ENCODE measurements at regions not wholly inside any gene's neighbourhood (a gene's known extent, or its start where the extent isn't known, plus 50 kb on each side); places are given as distances from the start of the nearest gene placed in this dataset.
"Not testable (repeated sequence)": the region's sequence is repeated elsewhere in the genome, so short reads cannot be mapped to it uniquely, and the experiment has no call there.

DNA sequence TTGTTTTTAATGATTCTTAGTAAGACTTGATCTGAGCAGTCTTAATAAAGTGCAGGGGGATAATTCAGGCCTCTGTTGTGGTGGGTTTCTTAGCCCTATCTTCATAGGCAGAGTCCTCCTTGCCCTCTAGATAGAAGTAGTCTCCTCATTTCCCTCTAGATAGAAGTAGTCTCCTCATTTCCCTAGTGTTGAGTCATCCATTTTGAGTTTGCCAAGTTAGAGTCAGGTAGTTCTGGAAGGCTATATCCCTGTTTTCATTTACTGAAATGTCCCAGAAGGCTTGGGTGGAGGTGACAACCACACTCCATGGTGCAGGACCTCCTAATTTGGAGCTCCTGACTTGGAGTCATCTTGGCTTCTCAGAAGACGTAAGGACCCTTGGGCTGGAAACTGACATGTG, 384.6 kb downstream of the MLLT3 start:
- no peak for DNase-seq

DNA sequence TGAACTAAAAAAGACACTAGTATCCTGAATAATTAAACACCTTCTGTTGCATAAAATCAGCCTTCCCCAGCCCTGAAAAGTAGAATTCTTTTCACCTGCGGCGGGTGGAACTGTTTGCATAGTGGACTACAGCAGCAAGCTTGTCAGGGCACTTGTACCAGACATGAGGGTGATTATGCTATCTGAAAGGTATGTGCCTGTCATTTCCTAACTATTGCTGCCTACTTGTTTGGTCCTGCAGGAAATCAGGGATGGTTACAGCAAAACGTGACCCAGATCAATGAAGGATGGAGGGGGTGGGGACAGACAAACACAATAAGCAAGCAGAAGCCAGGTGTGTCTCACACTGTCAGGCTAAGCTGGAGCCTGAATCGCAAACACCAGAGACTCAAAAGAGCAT, 385.6 kb downstream of the MLLT3 start:
- DNase-seq: no peak

- not testable (repeated sequence) for DNase-seq
These were observed 387.1 kb downstream of the MLLT3 start for GRCh38 chr9:20235206-20235605.

- no peak for DNase-seq
These were observed 394.2 kb downstream of the MLLT3 start for GRCh38 chr9:20228096-20228495.

- no peak for DNase-seq
These were observed 395.0 kb downstream of the MLLT3 start for GRCh38 chr9:20227166-20227874.

DNA sequence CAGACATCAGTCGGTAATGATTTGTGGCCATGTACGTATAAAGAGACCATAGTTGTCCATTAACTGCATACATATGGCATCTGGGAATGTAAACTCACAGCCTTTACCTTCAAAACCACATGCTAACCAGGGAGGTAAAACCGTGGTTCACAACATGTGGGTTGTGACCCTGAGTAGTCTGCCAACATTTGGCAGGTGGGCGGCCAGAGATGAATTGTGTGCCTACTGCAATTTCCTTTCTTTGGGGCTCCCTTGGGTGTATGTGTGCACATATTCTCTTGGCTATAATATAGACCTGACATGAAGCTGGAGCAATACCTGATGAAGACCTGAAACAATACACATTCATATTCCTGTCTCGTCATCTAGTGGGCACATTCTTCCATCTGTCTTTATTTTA, 396.0 kb downstream of the MLLT3 start:
- no peak for DNase-seq

DNA sequence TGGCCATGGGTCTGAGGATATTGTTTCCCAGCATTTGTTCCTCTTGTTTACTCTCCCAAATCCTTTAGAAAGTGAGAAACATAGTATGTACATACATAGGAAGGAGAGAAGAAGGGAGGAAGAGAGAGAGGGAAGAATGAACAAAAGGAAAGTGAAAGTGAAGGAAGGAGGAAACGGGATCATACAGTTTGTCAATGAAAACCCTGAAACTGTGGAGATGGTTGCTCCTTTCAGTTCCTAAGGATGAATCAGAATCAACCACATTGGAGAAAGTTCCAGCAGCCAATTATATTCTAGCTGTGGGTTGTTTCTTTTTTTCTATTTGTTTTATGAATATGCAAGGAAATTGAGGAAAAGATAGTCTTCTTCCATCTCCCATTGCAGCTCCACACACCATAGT, 396.5 kb downstream of the MLLT3 start:
- peak; percentile 26 for DNase-seq

DNA sequence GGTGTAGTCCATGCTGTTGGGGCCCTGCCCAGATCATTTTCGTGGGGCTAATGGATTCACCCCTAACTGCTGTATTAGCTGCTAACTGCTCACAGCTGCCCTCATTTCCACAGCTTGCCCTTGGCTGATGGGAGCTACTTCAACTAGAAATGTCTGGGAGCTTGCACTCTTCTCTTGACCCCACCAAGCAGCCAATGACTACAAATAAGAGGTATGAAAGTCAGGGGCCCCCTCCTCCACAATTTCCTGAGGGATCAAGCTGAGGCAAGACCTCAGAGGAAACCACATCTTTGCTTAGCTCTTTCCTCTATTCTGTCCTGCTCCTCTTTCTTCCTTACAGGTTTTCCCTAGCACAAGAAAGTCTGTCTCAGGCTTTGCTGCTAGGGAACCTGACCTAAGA, 397.5 kb downstream of the MLLT3 start:
- DNase-seq: no peak

DNA sequence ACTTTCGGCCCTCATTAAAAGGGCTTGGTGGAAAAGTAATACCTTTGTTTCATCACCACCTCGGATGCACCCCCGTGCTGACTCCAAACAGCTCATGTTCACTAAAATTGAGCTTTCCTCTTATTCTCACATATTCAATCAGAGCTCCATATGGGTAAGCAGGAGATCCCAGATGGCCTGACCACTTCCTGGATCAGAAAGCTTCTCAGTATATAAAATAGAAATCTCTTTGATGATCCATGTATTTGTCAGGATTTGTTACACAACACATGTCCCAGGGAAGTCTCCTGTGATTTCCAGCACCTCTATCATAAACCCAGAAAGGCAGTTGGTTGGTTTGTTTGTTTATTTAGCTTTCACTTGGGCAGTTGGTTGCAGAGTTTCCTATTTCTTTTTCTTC, 402.0 kb downstream of the MLLT3 start:
- no peak for DNase-seq

DNA sequence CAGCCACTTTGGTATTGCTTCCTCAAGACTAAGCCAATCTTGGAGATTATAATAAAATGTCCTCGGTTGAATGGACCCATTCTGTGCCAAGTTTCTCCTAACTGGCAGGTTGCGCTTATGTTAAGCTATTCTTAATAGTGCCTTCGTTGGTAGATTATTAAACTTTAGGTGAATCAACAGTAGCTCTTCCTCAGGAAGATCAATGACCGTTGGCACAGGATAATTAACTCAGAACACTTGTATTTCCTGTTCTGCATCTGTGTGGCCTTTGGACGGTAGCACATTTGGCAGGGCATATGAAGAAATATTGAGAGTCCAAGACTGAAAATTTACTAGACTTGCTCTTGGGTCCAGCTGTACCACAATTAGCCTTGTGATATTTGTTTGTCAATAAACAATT, 402.9 kb downstream of the MLLT3 start:
- no peak for DNase-seq

DNA sequence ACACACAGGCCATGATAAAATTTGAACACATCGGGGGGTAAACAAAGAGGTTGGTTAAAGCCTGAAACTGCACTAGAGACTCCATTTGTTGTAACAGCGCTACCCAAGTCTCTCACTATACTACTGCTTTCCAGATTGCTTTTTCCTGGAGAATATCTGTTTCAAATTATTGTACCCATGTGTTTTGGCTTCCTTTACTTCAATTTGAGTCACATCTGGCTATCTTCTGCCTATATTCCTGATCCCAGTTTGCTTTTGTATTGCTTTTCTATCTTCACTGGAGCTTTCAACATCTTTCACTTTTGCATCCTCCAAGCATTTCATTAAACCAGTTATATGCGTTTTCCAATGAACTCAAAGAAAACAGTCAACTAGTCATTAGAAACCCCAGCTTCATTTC, 404.7 kb downstream of the MLLT3 start:
- DNase-seq: no peak

DNA sequence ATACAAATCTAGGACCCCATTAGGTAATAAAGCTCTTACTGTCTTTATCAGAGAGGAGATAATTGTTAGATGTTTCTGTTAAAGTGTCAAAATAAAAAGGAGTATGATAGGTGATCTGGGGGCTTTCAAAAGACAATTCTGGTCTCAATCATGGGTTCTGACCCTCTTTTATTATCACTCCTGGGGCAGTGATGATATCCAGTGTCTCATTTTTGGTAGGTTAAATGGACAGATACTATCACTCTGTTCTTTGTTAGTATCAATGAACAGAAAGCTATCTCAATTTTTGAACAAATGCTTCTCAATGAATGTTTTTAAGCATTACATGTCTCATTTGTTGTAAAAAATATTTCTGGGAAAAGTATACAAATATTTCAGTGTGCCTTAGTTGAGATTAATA, 405.9 kb downstream of the MLLT3 start:
- DNase-seq: no peak

DNA sequence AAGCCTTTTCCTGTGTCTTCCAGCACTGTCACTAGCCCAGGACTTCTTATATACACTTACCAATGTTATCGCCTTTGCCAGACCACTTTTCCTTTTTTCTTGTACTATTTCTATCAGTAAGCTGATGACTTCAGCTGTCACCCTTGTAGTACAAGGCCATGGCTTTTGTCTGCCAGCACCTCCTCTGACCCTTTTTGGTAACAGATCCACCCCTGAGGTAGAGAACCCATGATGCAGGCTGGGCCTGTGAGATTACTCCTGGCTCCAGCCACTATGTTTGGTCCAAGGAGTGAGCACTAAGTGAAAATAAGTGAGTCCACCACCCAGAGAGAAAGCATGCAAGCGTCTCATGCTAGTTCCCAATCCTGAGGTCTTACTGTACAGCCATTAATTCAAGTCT, 406.7 kb downstream of the MLLT3 start:
- no peak for DNase-seq

- DNase-seq: no peak
These were observed 409.5 kb downstream of the MLLT3 start for GRCh38 chr9:20212806-20213205.

DNA sequence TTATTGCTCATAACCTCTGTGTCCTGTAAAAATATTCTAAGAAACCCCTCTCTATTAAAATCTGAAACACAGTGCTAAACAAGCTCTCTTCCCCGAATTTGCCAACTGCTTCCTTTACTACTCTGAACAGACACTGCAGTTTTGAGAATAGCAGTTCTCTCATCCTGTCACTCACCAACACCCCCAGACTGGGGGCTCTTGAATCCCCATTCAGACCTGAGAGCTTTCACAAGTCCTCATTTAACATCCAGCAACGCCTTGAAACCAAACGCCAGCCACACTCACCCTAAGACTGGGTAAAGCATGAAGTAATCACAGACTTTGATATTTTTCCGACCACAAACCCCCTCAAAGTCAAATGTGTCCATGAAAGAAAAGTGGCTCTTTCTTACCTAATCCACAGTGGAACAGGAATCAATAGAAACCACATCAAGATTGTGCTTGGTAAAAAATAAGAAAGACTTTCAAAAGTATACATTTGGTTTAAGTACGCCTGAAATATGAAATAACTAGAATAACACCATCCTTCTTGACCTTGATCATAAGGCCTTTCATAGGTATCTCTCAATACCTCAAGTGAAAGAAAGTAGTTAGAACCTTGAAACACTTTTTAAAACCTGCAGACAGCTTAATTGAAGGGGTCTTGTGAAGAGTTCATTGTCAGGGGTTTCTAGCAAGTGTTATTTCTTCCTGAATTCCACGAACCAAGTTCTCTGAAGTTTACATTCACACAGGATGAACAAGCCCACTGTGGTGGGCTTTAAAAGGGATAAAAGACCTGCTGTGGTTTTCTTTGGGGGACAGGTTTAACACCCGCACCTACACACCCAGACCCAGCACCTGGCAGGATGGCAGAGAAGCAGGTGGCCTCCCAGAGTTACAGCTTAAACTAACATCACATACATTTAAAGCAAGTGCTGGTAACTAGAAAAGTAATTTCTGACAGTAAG, 412.6 kb downstream of the MLLT3 start:
- DNase-seq: no peak

- DNase-seq: no peak
These were observed 413.3 kb downstream of the MLLT3 start for GRCh38 chr9:20208961-20209371.

- no peak for DNase-seq
These were observed 414.1 kb downstream of the MLLT3 start for GRCh38 chr9:20208226-20208625.

DNA sequence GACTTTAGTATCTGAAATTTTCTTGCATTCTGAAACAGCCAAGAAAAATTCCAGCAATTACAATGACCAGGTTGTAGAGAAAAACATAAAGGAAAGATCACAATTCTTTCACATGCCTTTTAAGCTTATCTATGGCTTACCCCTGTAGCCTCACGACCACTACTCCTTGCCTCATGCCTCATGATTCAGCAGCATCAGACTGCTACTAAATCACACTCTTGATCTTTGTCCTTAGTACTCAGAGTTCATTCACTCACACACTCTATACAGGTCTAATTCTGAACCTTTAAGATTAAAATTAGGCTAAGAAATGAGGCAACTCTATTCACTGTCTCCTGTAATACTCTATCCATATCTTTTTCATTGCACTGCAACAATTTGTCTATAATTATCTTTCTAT, 415.1 kb downstream of the MLLT3 start:
- no peak for DNase-seq

- DNase-seq: no peak
These were observed 416.5 kb downstream of the MLLT3 start for GRCh38 chr9:20205821-20206220.

DNA sequence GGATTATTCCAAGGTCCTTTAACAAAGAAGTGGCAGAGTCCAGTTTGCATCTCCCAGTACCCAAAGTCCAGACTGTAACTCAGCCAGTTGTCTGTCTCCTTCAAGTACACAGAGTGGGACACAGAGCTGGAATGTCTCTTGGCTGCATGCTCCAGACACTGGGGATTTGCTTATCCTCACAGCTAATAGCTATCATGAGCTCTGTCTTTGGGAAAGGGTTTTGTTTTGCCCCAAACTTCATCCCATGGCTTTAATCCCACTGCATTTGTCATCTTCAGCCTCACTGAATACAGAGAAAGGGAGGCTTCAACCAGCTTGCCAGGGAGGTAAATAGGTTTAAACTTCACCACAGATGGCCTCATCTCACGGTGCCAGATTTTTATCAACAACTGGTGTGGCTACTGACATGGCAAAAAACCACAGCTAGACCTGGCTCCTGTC, 412.2 kb upstream of the SLC24A2 start:
- no peak for DNase-seq

GRCh38 chr9:20200581-20200980, 411.7 kb upstream of the SLC24A2 start:
- DNase-seq: no peak

DNA sequence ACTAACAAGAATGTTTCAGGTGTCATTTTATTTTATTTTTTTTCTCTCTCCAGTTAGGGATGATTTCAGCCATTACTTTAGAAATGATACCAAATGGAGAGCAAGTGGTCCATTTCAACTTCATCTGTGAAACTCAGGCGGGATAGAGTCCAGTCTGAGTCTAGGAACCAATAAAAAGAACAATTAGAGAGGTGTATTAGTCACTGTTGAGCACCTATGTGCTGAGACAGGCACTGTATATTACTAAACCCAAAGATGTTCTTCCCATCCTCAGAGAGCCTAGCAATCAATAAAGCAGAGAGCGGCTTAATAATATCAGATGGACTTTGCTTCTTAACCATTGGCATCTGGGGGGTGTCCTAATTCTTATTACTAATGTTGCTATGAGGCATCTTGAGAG, 410.3 kb upstream of the SLC24A2 start:
- DNase-seq: no peak

DNA sequence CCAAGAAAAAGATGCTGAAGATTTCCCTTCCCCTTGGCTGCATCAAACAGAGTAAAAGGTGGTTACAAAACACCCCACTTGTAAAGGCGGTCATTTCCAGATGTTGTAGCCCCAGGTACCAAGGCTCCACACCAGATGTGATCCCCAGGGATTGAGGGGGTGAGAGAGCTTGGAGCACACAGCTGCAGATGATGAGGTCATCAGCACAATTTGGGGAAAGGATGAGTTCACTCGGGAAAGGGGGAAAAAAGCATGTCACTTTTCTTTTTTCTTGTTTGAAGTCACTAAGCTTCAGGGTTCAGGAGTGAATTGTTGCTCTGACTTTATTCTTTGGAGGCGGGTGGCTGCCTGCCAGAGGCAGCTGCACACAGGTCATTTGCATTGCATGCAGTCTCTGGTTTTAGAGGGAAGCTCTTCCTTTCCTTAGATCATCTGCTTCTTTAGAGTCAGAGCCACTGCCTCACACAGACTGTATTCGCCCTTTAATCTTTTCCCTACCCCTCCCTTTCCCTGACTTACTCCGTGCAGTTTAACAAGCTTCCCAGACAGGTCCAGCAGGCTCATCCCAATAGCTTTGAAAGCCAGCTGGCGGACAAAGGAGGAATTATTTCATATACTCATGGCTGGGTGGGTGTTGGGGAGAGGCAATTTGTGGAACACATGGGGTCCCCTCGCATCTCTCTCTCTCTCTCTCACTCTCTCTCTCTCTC, 409.3 kb upstream of the SLC24A2 start:
- no peak for DNase-seq
